A549 (cell line): ENCODE measurements at regions not wholly inside any gene's neighbourhood (a gene's known extent, or its start where the extent isn't known, plus 50 kb on each side); places are given as distances from the start of the nearest gene placed in this dataset.
A peak's percentile ranks its signal among the peaks of the same experiment; 100 is the strongest.

ENCODE experiments used
- ATAC-seq, 2 experiments: fragments of 200-7000 bp in 1 of 2; fragments of >200 bp in 1 of 2; cut with Nextera tagmentation in 1 of 2; cut with Tn5 transposase in 1 of 2; 3 replicates each; pipeline versions ENCODE4 v1.8.0 to v1.9.1; 2018 to 2020; ENCODE audit warnings: mild to moderate bottlenecking in 1 of 2, moderate library complexity in 1 of 2
- CTCF ChIA-PET: fragments of 300-600 bp; sonication (Branson Sonifier 250); formaldehyde crosslinking; extraction: SDS; loops from one replicate; lab custom pipeline; 2021; ENCODE audit warnings: antibody characterized with exemption, inconsistent platforms; lab: Yijun Ruan, JAX
- POLR2A ChIA-PET: fragments of 350-600 bp; formaldehyde crosslinking; extraction: SDS; loops from one replicate; lab custom pipeline; 2021; ENCODE audit warnings: antibody characterized with exemption, inconsistent platforms; lab: Yijun Ruan, JAX
- DNase-seq, 2 experiments: peaks; one replicate each; pipeline versions ENCODE4 v3.0.0 to v3.0.0-alpha.2; 2011 to 2016; ENCODE audit warnings: low read depth in 1 of 2, low spot score in 1 of 2
- FAIRE-seq: peaks from 2 replicates; lab custom pipeline; 2011; peaks lifted over from hg19 to GRCh38; lab: Jason Lieb, UNC
- H3K27ac ChIP-seq, 2 experiments: fragments of >200 bp; sonication (Bioruptor Twin); formaldehyde crosslinking; 3 replicates each; pipeline ENCODE4 v1.5.1; 2016 to 2017
- H3K4me1 ChIP-seq: fragments of >200 bp; sonication (Bioruptor Twin); formaldehyde crosslinking; 3 replicates; pipeline ENCODE4 v1.6.1; 2016
- H3K4me2 ChIP-seq: fragments of >200 bp; sonication (Bioruptor Twin); formaldehyde crosslinking; 3 replicates; pipeline ENCODE4 v1.6.1; 2016
- H3K4me3 ChIP-seq: fragments of >200 bp; sonication (Bioruptor Twin); formaldehyde crosslinking; 3 replicates; pipeline ENCODE4 v1.5.1; 2016
- H3K9me3 ChIP-seq: fragments of >200 bp; sonication (Bioruptor Twin); formaldehyde crosslinking; 3 replicates; pipeline ENCODE4 v1.6.1; 2016
- BHLHE40 ChIP-seq: IDR thresholded peaks from 2 replicates; pipeline ENCODE4 v1.6.1; 2012; ENCODE audit warnings: low read depth, low read length, inconsistent platforms
- CBX2 ChIP-seq: fragments of 200-600 bp; sonication (generic); IDR thresholded peaks from 2 replicates; pipeline ENCODE4 v1.6.1; 2016; ENCODE audit warnings: low read depth, mild to moderate bottlenecking, borderline replicate concordance
- CBX8 ChIP-seq: fragments of 200-600 bp; sonication (generic); IDR thresholded peaks from 2 replicates; pipeline ENCODE4 v1.6.1; 2016
- CHD4 ChIP-seq: fragments of 200-600 bp; sonication (generic); IDR thresholded peaks from 2 replicates; pipeline ENCODE4 v1.6.1; 2016; ENCODE audit warnings: antibody characterized with exemption, mild to moderate bottlenecking, borderline replicate concordance
- EHF ChIP-seq: fragments of 250-450 bp; sonication (Bioruptor Pico); IDR thresholded peaks from 2 replicates; pipeline ENCODE4 v1.5.0; 2020; ENCODE audit warnings: mild to moderate bottlenecking
- EHMT2 ChIP-seq: fragments of 200-600 bp; sonication (generic); IDR thresholded peaks from 2 replicates; pipeline ENCODE4 v1.6.1; 2016; ENCODE audit warnings: antibody characterized with exemption, low read depth, mild to moderate bottlenecking, moderate library complexity
- EP300 ChIP-seq, 2 experiments: fragments of >200 bp; sonication (Bioruptor Twin); formaldehyde crosslinking; IDR thresholded peaks; 2 replicates in 1 of 2; 3 replicates in 1 of 2; pipeline ENCODE4 v1.6.1; 2016 to 2017
- GATA3 ChIP-seq: IDR thresholded peaks from 2 replicates; pipeline ENCODE4 v1.6.1; 2012; ENCODE audit warnings: borderline replicate concordance
- HEYL ChIP-seq: fragments of 250-450 bp; sonication (Bioruptor Pico); IDR thresholded peaks from 2 replicates; pipeline ENCODE4 v1.8.0; 2021; ENCODE audit warnings: mild to moderate bottlenecking, moderate library complexity
- HOXA7 ChIP-seq: fragments of 250-450 bp; sonication (Bioruptor Pico); IDR thresholded peaks from 2 replicates; pipeline ENCODE4 v1.5.0; 2020; ENCODE audit warnings: mild to moderate bottlenecking, moderate library complexity
- JUN ChIP-seq, 2 experiments: fragments of >200 bp; sonication (Bioruptor Twin); formaldehyde crosslinking; IDR thresholded peaks; 2 replicates in 1 of 2; 3 replicates in 1 of 2; pipeline ENCODE4 v1.6.1; 2016 to 2017
- JUNB ChIP-seq: fragments of >200 bp; sonication (Bioruptor Twin); formaldehyde crosslinking; IDR thresholded peaks from 2 replicates; pipeline ENCODE4 v1.6.1; 2016
- KDM5A ChIP-seq: fragments of 200-600 bp; sonication (generic); IDR thresholded peaks from 2 replicates; pipeline ENCODE4 v1.6.1; 2016; ENCODE audit warnings: antibody characterized with exemption, mild to moderate bottlenecking
- MAFK ChIP-seq: fragments of 450-650 bp; IDR thresholded peaks from 2 replicates; pipeline ENCODE4 v1.6.1; 2014; ENCODE audit not compliant: partially characterized antibody
- MAZ ChIP-seq: fragments of 150-350 bp; IDR thresholded peaks from 2 replicates; pipeline ENCODE4 v1.6.1; 2014; ENCODE audit warnings: antibody characterized with exemption, low read depth, low read length, borderline replicate concordance
- NFE2L2 ChIP-seq: fragments of 150-350 bp; conservative IDR thresholded peaks from 2 replicates; pipeline ENCODE4 v1.6.1; 2014; ENCODE audit warnings: low read length
- NPAS2 ChIP-seq: fragments of 250-450 bp; sonication (Bioruptor Pico); IDR thresholded peaks from 2 replicates; pipeline ENCODE4 v1.8.0; 2022; ENCODE audit warnings: mild to moderate bottlenecking, moderate library complexity, borderline replicate concordance
- NR3C1 ChIP-seq: fragments of >200 bp; sonication (Bioruptor Twin); formaldehyde crosslinking; IDR thresholded peaks from 3 replicates; pipeline ENCODE4 v1.6.1; 2017
- RAD21 ChIP-seq, 2 experiments: fragments of >200 bp in 1 of 2; sonication (Bioruptor Twin) in 1 of 2; formaldehyde crosslinking in 1 of 2; IDR thresholded peaks in 1 of 2; conservative IDR thresholded peaks in 1 of 2; 2 replicates in 1 of 2; 3 replicates in 1 of 2; pipeline ENCODE4 v1.6.1; 2012 to 2018; ENCODE audit warnings: inconsistent platforms in 1 of 2
- SREBF2 ChIP-seq: fragments of 450-650 bp; IDR thresholded peaks from 2 replicates; pipeline ENCODE4 v1.6.1; 2014; ENCODE audit warnings: mild to moderate bottlenecking, moderate library complexity
- TP53 ChIP-seq: fragments of 250-450 bp; sonication (Bioruptor Pico); IDR thresholded peaks from 2 replicates; pipeline ENCODE4 v1.5.0; 2021; ENCODE audit warnings: mild to moderate bottlenecking, moderate library complexity
- ZFP36 ChIP-seq: fragments of 450-650 bp; IDR thresholded peaks from 2 replicates; pipeline ENCODE4 v1.6.1; 2014; ENCODE audit warnings: borderline replicate concordance; ENCODE audit not compliant: partially characterized antibody
- ZSCAN20 ChIP-seq: fragments of 250-450 bp; sonication (Bioruptor Pico); IDR thresholded peaks from 2 replicates; pipeline ENCODE4 v1.8.0; 2022; ENCODE audit warnings: mild to moderate bottlenecking, moderate library complexity
- WGBS: methylation state at CpG from one replicate; pipeline ENCODE4 v1.1.6; 2017; ENCODE audit errors: missing lambda C conversion rate; 5-methylcytosine and 5-hydroxymethylcytosine counted together
- TF ChIP-seq, protein P1 (sequence below): fragments of >200 bp; sonication (Bioruptor Twin); formaldehyde crosslinking; IDR thresholded peaks from 2 replicates; pipeline ENCODE4 v1.6.1; 2016
- TF ChIP-seq, protein P2 (sequence below): IDR thresholded peaks from 2 replicates; pipeline ENCODE4 v1.6.1; 2012; ENCODE audit warnings: low read depth, borderline replicate concordance
- TF ChIP-seq, protein P3 (sequence below): IDR thresholded peaks from 2 replicates; pipeline ENCODE4 v1.6.1; 2012
- TF ChIP-seq, protein P4 (sequence below): fragments of 150-350 bp; IDR thresholded peaks from 2 replicates; pipeline ENCODE4 v1.6.1; 2014; ENCODE audit warnings: low read depth, mild to moderate bottlenecking, low read length

GRCh38 chr13:85367887-85368286, 431.3 kb downstream of the SLITRK6 start (continued):
- TF ChIP-seq CBX8: no peak

- DNase-seq (no peak), FAIRE-seq (no peak), ATAC-seq (no peak)
- Histone ChIP-seq H3K4me3 (no peak overlapping the region), H3K4me1 (no peaks in the 10 kb centered on the region), H3K9me3 (no peaks in the 10 kb centered on the region), H3K27ac (no peak overlapping the region)
- TF ChIP-seq MAZ (no peak), EHMT2 (no peak)
- TF ChIP-seq, all 56 proteins: peak for 0
- ChIA-PET CTCF (no interaction called here), POLR2A (no interaction called here)
- H3K4me2 ChIP-seq: peak overlapping the region; percentile 28
- 32% methylated on average over 5 of the region's 5 CpGs for WGBS
Observed at GRCh38 chr13:85366759-85367417, 432.3 kb downstream of the SLITRK6 start.

DNA sequence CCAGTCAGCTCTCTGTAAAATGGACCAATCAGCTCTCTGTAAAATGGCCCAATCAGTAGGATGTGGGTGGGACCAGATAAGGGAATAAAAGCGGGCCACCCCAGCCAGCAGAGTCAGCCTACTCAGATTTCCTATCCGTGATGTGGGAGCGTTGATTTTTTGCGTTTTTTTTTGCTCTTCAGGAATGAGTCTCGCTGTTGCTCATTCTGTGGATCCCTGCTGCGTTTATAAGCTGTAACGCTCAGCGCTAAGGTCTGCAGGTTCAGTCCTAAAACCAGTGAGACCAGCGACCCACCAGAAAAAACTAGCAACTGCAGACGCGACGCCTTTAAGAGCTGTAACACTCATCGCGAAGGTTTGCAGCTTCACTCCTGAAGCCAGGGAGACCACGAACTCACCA, 435.7 kb downstream of the SLITRK6 start:
- 85% methylated on average over 15 of the region's 15 CpGs for WGBS
- TF ChIP-seq BHLHE40 (no peak), NFE2L2 (no peak), JUN (IDR thresholded peaks at IDR 0.05) (no peak), ZFP36 (no peak), CBX2 (no peak), GATA3 (no peak), EP300 (IDR thresholded peaks at IDR 0.05) (no peak), NR3C1 (no peak), JUNB (no peak), HOXA7 (CRISPR knock-in tag) (no peak), CHD4 (no peak), NPAS2 (no peak), ZSCAN20 (no peak), EHMT2 (no peak), EHF (CRISPR knock-in tag) (no peak), MAFK (no peak), KDM5A (no peak)
- TF ChIP-seq, protein P1, sequence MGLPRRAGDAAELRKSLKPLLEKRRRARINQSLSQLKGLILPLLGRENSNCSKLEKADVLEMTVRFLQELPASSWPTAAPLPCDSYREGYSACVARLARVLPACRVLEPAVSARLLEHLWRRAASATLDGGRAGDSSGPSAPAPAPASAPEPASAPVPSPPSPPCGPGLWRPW: no peak
- TF ChIP-seq, protein P2, sequence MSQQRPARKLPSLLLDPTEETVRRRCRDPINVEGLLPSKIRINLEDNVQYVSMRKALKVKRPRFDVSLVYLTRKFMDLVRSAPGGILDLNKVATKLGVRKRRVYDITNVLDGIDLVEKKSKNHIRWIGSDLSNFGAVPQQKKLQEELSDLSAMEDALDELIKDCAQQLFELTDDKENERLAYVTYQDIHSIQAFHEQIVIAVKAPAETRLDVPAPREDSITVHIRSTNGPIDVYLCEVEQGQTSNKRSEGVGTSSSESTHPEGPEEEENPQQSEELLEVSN: no peak
- TF ChIP-seq, protein P3, sequence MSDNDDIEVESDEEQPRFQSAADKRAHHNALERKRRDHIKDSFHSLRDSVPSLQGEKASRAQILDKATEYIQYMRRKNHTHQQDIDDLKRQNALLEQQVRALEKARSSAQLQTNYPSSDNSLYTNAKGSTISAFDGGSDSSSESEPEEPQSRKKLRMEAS: no peak
- TF ChIP-seq, all 56 proteins: peak for 0
- DNase-seq: no peak
- no peak for ATAC-seq
- Histone ChIP-seq H3K4me2 (no peak overlapping the region), H3K4me3 (no peak overlapping the region), H3K9me3 (no peaks in the 10 kb centered on the region), H3K27ac (no peak overlapping the region), H3K4me1 (no peaks in the 10 kb centered on the region)
- CTCF ChIA-PET: no interaction called here
- FAIRE-seq: no peak
- POLR2A ChIA-PET: no interaction called here

- DNase-seq: no peak
Observed at GRCh38 chr13:85362980-85363379, 436.2 kb downstream of the SLITRK6 start.

More at GRCh38 chr13:85362980-85363379, 436.2 kb downstream of the SLITRK6 start:
- no peaks in the 10 kb centered on the region for H3K4me1 ChIP-seq
- ATAC-seq: no peak
- H3K4me2 ChIP-seq: no peak overlapping the region
- CTCF ChIA-PET: no interaction called here
- no peak for TF ChIP-seq SREBF2
- no peak for TF ChIP-seq EP300 (IDR thresholded peaks at IDR 0.05)
- TF ChIP-seq RAD21 (conservative IDR thresholded peaks at IDR 0.05 in 1 of 2, IDR thresholded peaks at IDR 0.05 in 1 of 2): no peak
- no peak for TF ChIP-seq EHF (CRISPR knock-in tag)
- TF ChIP-seq, protein P3: no peak
- no peak for TF ChIP-seq TP53 (CRISPR knock-in tag)
- TF ChIP-seq, protein P1: no peak
- no peak for TF ChIP-seq ZSCAN20
- TF ChIP-seq HOXA7 (CRISPR knock-in tag): no peak
- TF ChIP-seq, protein P4, sequence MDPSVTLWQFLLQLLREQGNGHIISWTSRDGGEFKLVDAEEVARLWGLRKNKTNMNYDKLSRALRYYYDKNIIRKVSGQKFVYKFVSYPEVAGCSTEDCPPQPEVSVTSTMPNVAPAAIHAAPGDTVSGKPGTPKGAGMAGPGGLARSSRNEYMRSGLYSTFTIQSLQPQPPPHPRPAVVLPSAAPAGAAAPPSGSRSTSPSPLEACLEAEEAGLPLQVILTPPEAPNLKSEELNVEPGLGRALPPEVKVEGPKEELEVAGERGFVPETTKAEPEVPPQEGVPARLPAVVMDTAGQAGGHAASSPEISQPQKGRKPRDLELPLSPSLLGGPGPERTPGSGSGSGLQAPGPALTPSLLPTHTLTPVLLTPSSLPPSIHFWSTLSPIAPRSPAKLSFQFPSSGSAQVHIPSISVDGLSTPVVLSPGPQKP: no peak
- TF ChIP-seq GATA3: no peak
- TF ChIP-seq JUNB: no peak
- no peak for TF ChIP-seq MAFK
- TF ChIP-seq HEYL: no peak
- H3K27ac ChIP-seq: no peak overlapping the region
- no peak for FAIRE-seq
- no CpG with 5 or more reads among the region's 29 CpGs for WGBS
- no peak overlapping the region for H3K4me3 ChIP-seq
- H3K9me3 ChIP-seq: no peaks in the 10 kb centered on the region
- POLR2A ChIA-PET: no interaction called here
